ENCODE measurements at regions not wholly inside any gene's neighbourhood (a gene's known extent, or its start where the extent isn't known, plus 50 kb on each side); places are given as distances from the start of the nearest gene placed in this dataset.
A peak's percentile ranks its signal among the peaks of the same experiment; 100 is the strongest.

GRCh38 chr15:95624616-95625361 lies 705.7 kb upstream of the NR2F2 start:
- H3K27me3 ChIP-seq (ENCODE audit: low read depth) = no peaks in the 10 kb centered on the region
- TF ChIP-seq, protein P1, sequence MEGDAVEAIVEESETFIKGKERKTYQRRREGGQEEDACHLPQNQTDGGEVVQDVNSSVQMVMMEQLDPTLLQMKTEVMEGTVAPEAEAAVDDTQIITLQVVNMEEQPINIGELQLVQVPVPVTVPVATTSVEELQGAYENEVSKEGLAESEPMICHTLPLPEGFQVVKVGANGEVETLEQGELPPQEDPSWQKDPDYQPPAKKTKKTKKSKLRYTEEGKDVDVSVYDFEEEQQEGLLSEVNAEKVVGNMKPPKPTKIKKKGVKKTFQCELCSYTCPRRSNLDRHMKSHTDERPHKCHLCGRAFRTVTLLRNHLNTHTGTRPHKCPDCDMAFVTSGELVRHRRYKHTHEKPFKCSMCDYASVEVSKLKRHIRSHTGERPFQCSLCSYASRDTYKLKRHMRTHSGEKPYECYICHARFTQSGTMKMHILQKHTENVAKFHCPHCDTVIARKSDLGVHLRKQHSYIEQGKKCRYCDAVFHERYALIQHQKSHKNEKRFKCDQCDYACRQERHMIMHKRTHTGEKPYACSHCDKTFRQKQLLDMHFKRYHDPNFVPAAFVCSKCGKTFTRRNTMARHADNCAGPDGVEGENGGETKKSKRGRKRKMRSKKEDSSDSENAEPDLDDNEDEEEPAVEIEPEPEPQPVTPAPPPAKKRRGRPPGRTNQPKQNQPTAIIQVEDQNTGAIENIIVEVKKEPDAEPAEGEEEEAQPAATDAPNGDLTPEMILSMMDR (IDR thresholded peaks at IDR 0.05; ENCODE audit: borderline replicate concordance) = no peak

GRCh38 chr15:95626501-95627361 lies 703.8 kb upstream of the NR2F2 start:
- Histone ChIP-seq H3K4me3 (no peak overlapping the region), H3K27me3 (ENCODE audit: low read depth) (no peaks in the 10 kb centered on the region), H3K36me3 (no peaks in the 10 kb centered on the region), H3K27ac (replicated peaks) (peak overlapping the region; percentile 49), H3K9me3 (replicated peaks) (peaks cover 15% of the 10 kb centered on the region), H3K4me1 (no peaks in the 10 kb centered on the region)
- peak; percentile 22 for DNase-seq
- intact Hi-C loops (cut with micrococcal nuclease) = no loop called here
- TF ChIP-seq, protein P1 (IDR thresholded peaks at IDR 0.05; ENCODE audit: borderline replicate concordance) = no peak

More at GRCh38 chr15:95624616-95625361, 705.7 kb upstream of the NR2F2 start:
- Histone ChIP-seq H3K4me3 (no peak overlapping the region), H3K4me1 (peaks cover 8% of the 10 kb centered on the region), H3K9me3 (replicated peaks) (peaks cover 15% of the 10 kb centered on the region), H3K36me3 (no peaks in the 10 kb centered on the region), H3K27ac (replicated peaks) (peak overlapping the region; percentile 49)
- no peak for DNase-seq
- intact Hi-C loops (cut with micrococcal nuclease) = no loop called here

GRCh38 chr15:95629503-95630168 lies 700.9 kb upstream of the NR2F2 start:
- Histone ChIP-seq H3K4me1 (no peaks in the 10 kb centered on the region), H3K36me3 (no peaks in the 10 kb centered on the region), H3K4me3 (no peak overlapping the region), H3K9me3 (replicated peaks) (no peaks in the 10 kb centered on the region), H3K27ac (replicated peaks) (no peak overlapping the region), H3K27me3 (ENCODE audit: low read depth) (no peaks in the 10 kb centered on the region)
- no peak for DNase-seq
- intact Hi-C loops (cut with micrococcal nuclease) = no loop called here
- TF ChIP-seq, protein P1 (IDR thresholded peaks at IDR 0.05; ENCODE audit: borderline replicate concordance) = no peak

DNA sequence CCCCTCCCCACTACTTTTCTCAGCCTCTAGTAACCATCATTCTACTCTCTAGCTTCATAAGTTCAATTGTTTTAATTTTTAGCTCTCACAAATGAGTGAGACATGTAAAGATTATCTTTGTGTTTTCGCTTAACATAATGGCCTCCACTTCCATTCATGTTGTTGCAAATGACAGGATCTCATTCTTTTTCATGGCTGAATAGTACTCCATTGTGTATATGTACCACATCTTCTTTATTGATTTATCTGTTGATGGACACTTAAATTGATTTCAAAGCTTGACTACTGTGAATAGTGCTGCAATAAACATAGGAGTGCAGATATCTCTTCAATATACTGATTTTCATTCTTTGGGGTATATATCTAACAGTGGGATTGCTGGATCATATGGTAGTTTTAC lies 699.8 kb upstream of the NR2F2 start:
- H3K27ac ChIP-seq (replicated peaks) = no peak overlapping the region
- intact Hi-C loops (cut with micrococcal nuclease) = no loop called here
- no peaks in the 10 kb centered on the region for H3K9me3 ChIP-seq (replicated peaks)
- H3K4me3 ChIP-seq = no peak overlapping the region
- no peaks in the 10 kb centered on the region for H3K4me1 ChIP-seq
- TF ChIP-seq, protein P1 (IDR thresholded peaks at IDR 0.05; ENCODE audit: borderline replicate concordance) = no peak
- DNase-seq = no peak
- H3K36me3 ChIP-seq = no peaks in the 10 kb centered on the region
- H3K27me3 ChIP-seq (ENCODE audit: low read depth) = no peaks in the 10 kb centered on the region

DNA sequence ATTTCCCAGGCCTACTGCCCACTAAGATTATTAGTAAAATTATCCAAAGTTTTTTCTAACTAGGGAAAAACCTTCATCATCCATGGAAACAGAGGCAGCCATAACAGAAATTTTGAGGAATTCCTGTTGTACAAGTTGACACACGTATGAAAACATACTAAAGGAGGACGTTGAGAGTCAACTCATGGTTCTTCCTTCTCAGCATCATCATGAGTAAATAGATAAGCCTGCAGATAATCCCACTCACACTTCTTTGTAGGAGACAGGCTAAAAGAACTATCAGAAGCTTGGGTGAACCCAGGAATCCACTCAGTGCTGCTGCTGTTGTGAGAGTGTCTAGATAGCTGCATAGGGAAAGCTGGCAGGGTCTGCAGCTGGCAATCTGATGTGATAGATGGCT lies 694.8 kb upstream of the NR2F2 start:
- no peak overlapping the region for H3K27ac ChIP-seq (replicated peaks)
- TF ChIP-seq, protein P1 (IDR thresholded peaks at IDR 0.05; ENCODE audit: borderline replicate concordance) = no peak
- DNase-seq = no peak
- no peaks in the 10 kb centered on the region for H3K36me3 ChIP-seq
- H3K4me1 ChIP-seq = no peaks in the 10 kb centered on the region
- no peak overlapping the region for H3K4me3 ChIP-seq
- intact Hi-C loops (cut with micrococcal nuclease) = no loop called here
- no peaks in the 10 kb centered on the region for H3K27me3 ChIP-seq (ENCODE audit: low read depth)
- H3K9me3 ChIP-seq (replicated peaks) = no peaks in the 10 kb centered on the region

All from left ventricle myocardium inferior (tissue), 1 donor.